HCT116 (cell line): ENCODE measurements at regions not wholly inside any gene's neighbourhood (a gene's known extent, or its start where the extent isn't known, plus 50 kb on each side); places are given as distances from the start of the nearest gene placed in this dataset.

Source experiments
- EZH2 ChIP-seq: fragments of 200-600 bp; sonication (generic); IDR thresholded peaks from 2 replicates; pipeline ENCODE4 v1.6.1; 2017; ENCODE audit warnings: antibody characterized with exemption, mixed run types
- POLR2A ChIP-seq: IDR thresholded peaks from 2 replicates; pipeline ENCODE4 v1.7.0; 2011; ENCODE audit warnings: borderline replicate concordance; ENCODE audit not compliant: insufficient read depth, insufficient read length; ENCODE audit errors: extremely low read depth
- RAD21 ChIP-seq: IDR thresholded peaks from 2 replicates; pipeline ENCODE4 v1.6.1; 2012; ENCODE audit warnings: low read depth, mild to moderate bottlenecking
- REST ChIP-seq: IDR thresholded peaks from 2 replicates; pipeline ENCODE4 v1.6.1; 2012; ENCODE audit warnings: low read depth
- YY1 ChIP-seq: IDR thresholded peaks from 2 replicates; pipeline ENCODE4 v1.6.1; 2011; ENCODE audit warnings: low read length, low read depth, moderate library complexity, mild to moderate bottlenecking; ENCODE audit not compliant: insufficient replicate concordance; ENCODE audit errors: extremely low read depth
- TF ChIP-seq, protein P1 (sequence below), 3 experiments: fragments of 200-600 bp in 1 of 3; sonication (generic) in 1 of 3; IDR thresholded peaks in 2 of 3; conservative IDR thresholded peaks in 1 of 3; 2 replicates each; pipeline ENCODE4 v1.5.1; 2012 to 2017; ENCODE audit warnings: low read depth in 2 of 3, low read length in 2 of 3, antibody characterized with exemption in 1 of 3, borderline replicate concordance in 1 of 3, control low read depth in 1 of 3, mild to moderate bottlenecking in 1 of 3, mixed read lengths in 1 of 3, mixed run types in 1 of 3, moderate library complexity in 1 of 3; ENCODE audit not compliant: insufficient read depth in 1 of 3

- TF ChIP-seq EZH2: no peak
- TF ChIP-seq POLR2A: no peak
- no peak for TF ChIP-seq YY1
- TF ChIP-seq, protein P1, sequence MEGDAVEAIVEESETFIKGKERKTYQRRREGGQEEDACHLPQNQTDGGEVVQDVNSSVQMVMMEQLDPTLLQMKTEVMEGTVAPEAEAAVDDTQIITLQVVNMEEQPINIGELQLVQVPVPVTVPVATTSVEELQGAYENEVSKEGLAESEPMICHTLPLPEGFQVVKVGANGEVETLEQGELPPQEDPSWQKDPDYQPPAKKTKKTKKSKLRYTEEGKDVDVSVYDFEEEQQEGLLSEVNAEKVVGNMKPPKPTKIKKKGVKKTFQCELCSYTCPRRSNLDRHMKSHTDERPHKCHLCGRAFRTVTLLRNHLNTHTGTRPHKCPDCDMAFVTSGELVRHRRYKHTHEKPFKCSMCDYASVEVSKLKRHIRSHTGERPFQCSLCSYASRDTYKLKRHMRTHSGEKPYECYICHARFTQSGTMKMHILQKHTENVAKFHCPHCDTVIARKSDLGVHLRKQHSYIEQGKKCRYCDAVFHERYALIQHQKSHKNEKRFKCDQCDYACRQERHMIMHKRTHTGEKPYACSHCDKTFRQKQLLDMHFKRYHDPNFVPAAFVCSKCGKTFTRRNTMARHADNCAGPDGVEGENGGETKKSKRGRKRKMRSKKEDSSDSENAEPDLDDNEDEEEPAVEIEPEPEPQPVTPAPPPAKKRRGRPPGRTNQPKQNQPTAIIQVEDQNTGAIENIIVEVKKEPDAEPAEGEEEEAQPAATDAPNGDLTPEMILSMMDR (IDR thresholded peaks at IDR 0.05 in 2 of 3, conservative IDR thresholded peaks at IDR 0.05 in 1 of 3; ENCODE audit: borderline replicate concordance in 1 of 3, insufficient read depth in 1 of 3, low read depth in 2 of 3, low read length in 2 of 3): no peak
- TF ChIP-seq RAD21: no peak
- no peak for TF ChIP-seq REST
Observed at GRCh38 chr6:139600343-139600742, 225.9 kb upstream of the CITED2 start.
